Bronchial epithelial cell (primary cell): ENCODE measurements at regions not wholly inside any gene's neighbourhood (a gene's known extent, or its start where the extent isn't known, plus 50 kb on each side); places are given as distances from the start of the nearest gene placed in this dataset.

Source experiments
- DNase-seq: peaks from one replicate; pipeline ENCODE4 v3.0.0-alpha.2; 2010; ENCODE audit warnings: low read depth
- FAIRE-seq: peaks from 2 replicates; lab custom pipeline; 2011; peaks lifted over from hg19 to GRCh38; lab: Jason Lieb, UNC
- H3K27me3 ChIP-seq: 2 replicates; pipeline ENCODE4 v1.5.1; 2011; ENCODE audit warnings: low read length; ENCODE audit not compliant: control insufficient read depth, insufficient read depth
- H3K36me3 ChIP-seq: 2 replicates; pipeline ENCODE4 v1.5.1; 2011; ENCODE audit warnings: low read length; ENCODE audit not compliant: control insufficient read depth, insufficient read depth
- H3K4me3 ChIP-seq: 2 replicates; pipeline ENCODE4 v1.5.1; 2011; ENCODE audit warnings: mild to moderate bottlenecking, low read depth, low read length, control low read depth
- CTCF ChIP-seq: IDR thresholded peaks from 2 replicates; pipeline ENCODE4 v1.5.1; 2011; ENCODE audit warnings: mild to moderate bottlenecking, moderate library complexity, low read length, control low read depth, inconsistent platforms; ENCODE audit not compliant: insufficient read depth, severe bottlenecking

- TF ChIP-seq CTCF = no peak
- Histone ChIP-seq H3K4me3 (no peak overlapping the region), H3K36me3 (no peaks in the 10 kb centered on the region), H3K27me3 (no peaks in the 10 kb centered on the region)
- FAIRE-seq (no peak), DNase-seq (no peak)
Observed at GRCh38 chr2:51597086-51597485, 565.2 kb upstream of the NRXN1 start.

- Histone ChIP-seq H3K27me3 (no peaks in the 10 kb centered on the region), H3K36me3 (no peaks in the 10 kb centered on the region), H3K4me3 (no peak overlapping the region)
- FAIRE-seq (no peak), DNase-seq (no peak)
- no peak for TF ChIP-seq CTCF
Observed at GRCh38 chr2:51595836-51596235, 563.9 kb upstream of the NRXN1 start.

GRCh38 chr2:51581636-51582267 lies 549.8 kb upstream of the NRXN1 start:
- FAIRE-seq (no peak), DNase-seq (no peak)
- no peak for TF ChIP-seq CTCF
- H3K27me3 ChIP-seq = no peaks in the 10 kb centered on the region
- H3K4me3 ChIP-seq = no peak overlapping the region
- no peaks in the 10 kb centered on the region for H3K36me3 ChIP-seq

GRCh38 chr2:51579412-51579811 lies 547.5 kb upstream of the NRXN1 start:
- Histone ChIP-seq H3K36me3 (no peaks in the 10 kb centered on the region), H3K27me3 (no peaks in the 10 kb centered on the region), H3K4me3 (no peak overlapping the region)
- DNase-seq (no peak), FAIRE-seq (no peak)
- TF ChIP-seq CTCF = no peak

GRCh38 chr2:51575181-51575580 lies 543.2 kb upstream of the NRXN1 start:
- no peak for DNase-seq
- TF ChIP-seq CTCF = no peak
- Histone ChIP-seq H3K4me3 (no peak overlapping the region), H3K36me3 (no peaks in the 10 kb centered on the region), H3K27me3 (no peaks in the 10 kb centered on the region)
- FAIRE-seq = no peak

- no peak for DNase-seq
- Histone ChIP-seq H3K36me3 (no peaks in the 10 kb centered on the region), H3K4me3 (no peak overlapping the region), H3K27me3 (no peaks in the 10 kb centered on the region)
- no peak for FAIRE-seq
- no peak for TF ChIP-seq CTCF
Observed at GRCh38 chr2:51559026-51559425, 527.1 kb upstream of the NRXN1 start.
